ENCODE measurements at regions not wholly inside any gene's neighbourhood (a gene's known extent, or its start where the extent isn't known, plus 50 kb on each side); places are given as distances from the start of the nearest gene placed in this dataset.
A peak's percentile ranks its signal among the peaks of the same experiment; 100 is the strongest.

- TF ChIP-seq CTCF (IDR thresholded peaks at IDR 0.05; ENCODE audit: low read depth, low read length), result no peak
- DNase-seq (ENCODE audit: extremely low read depth, low read depth), result no peak
These were observed 511.2 kb upstream of the KLF6 start for GRCh38 chr10:4296161-4296560.

GRCh38 chr10:4294996-4295792 is 510.2 kb upstream of the KLF6 start:
- TF ChIP-seq CTCF (IDR thresholded peaks at IDR 0.05; ENCODE audit: low read depth, low read length), result no peak
- no peak for DNase-seq (ENCODE audit: extremely low read depth, low read depth)

GRCh38 chr10:4294271-4294670 is 509.3 kb upstream of the KLF6 start:
- DNase-seq (ENCODE audit: extremely low read depth, low read depth), result no peak
- no peak for TF ChIP-seq CTCF (IDR thresholded peaks at IDR 0.05; ENCODE audit: low read depth, low read length)

GRCh38 chr10:4291990-4292389 is 507.0 kb upstream of the KLF6 start:
- no peak for DNase-seq (ENCODE audit: extremely low read depth, low read depth)
- TF ChIP-seq CTCF (IDR thresholded peaks at IDR 0.05; ENCODE audit: low read depth, low read length), result no peak

GRCh38 chr10:4285121-4285520 is 500.1 kb upstream of the KLF6 start:
- TF ChIP-seq CTCF (IDR thresholded peaks at IDR 0.05; ENCODE audit: low read depth, low read length), result no peak
- DNase-seq (ENCODE audit: extremely low read depth, low read depth), result no peak

- DNase-seq (ENCODE audit: extremely low read depth, low read depth), result peak; percentile 71
- no peak for TF ChIP-seq CTCF (IDR thresholded peaks at IDR 0.05; ENCODE audit: low read depth, low read length)
These were observed 499.0 kb upstream of the KLF6 start for GRCh38 chr10:4283846-4284610.

- no peak for TF ChIP-seq CTCF (IDR thresholded peaks at IDR 0.05; ENCODE audit: low read depth, low read length)
- no peak for DNase-seq (ENCODE audit: extremely low read depth, low read depth)
These were observed 497.5 kb upstream of the KLF6 start for GRCh38 chr10:4282496-4282895.

All from AG09319 (cell line).